ENCODE measurements at regions not wholly inside any gene's neighbourhood (a gene's known extent, or its start where the extent isn't known, plus 50 kb on each side); places are given as distances from the start of the nearest gene placed in this dataset.
"Not testable (repeated sequence)": the region's sequence is repeated elsewhere in the genome, so short reads cannot be mapped to it uniquely, and the experiment has no call there.

DNA sequence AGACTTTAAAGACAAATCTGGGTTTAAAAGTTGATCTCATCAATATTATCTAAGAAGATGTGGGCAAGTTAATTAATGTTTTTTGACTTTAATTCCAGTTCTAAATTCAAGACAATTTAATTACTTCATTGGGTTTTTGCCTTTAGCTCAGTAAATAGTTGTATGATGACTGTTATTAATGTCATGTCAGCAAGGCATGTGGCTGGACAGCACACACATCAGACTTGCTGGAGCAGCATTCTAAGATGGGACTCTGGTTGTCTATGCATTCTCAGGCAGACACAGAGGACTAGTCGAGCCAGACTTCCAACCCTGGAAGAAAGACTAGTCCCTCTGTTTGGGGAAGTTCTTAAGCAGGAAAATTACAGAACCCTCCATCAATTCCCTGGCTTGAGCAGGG, 180.7 kb upstream of the GK2 start:
- TF ChIP-seq CTCF (IDR thresholded peaks at IDR 0.05; ENCODE audit: low read depth, low read length, missing control alignments): no peak
- in situ Hi-C loops (cut with HindIII; ENCODE audit: low sequenced_read_pairs): no loop called here
- no peak for DNase-seq (ENCODE audit: low read depth)
- no peak overlapping the region for H3K4me3 ChIP-seq (ENCODE audit: low read depth, low read length)

GRCh38 chr4:79587207-79587606, 179.2 kb upstream of the GK2 start:
- in situ Hi-C loops (cut with HindIII; ENCODE audit: low sequenced_read_pairs); DNase-seq (ENCODE audit: low read depth); H3K4me3 ChIP-seq (ENCODE audit: low read depth, low read length): not testable (repeated sequence)

- in situ Hi-C loops (cut with HindIII; ENCODE audit: low sequenced_read_pairs): no loop called here
- no peak for TF ChIP-seq CTCF (IDR thresholded peaks at IDR 0.05; ENCODE audit: low read depth, low read length, missing control alignments)
- H3K4me3 ChIP-seq (ENCODE audit: low read depth, low read length): no peak overlapping the region
- DNase-seq (ENCODE audit: low read depth): no peak
These were observed 177.8 kb upstream of the GK2 start for GRCh38 chr4:79585834-79586233.

- no peak for TF ChIP-seq CTCF (IDR thresholded peaks at IDR 0.05; ENCODE audit: low read depth, low read length, missing control alignments)
- DNase-seq (ENCODE audit: low read depth): no peak
- H3K4me3 ChIP-seq (ENCODE audit: low read depth, low read length): no peak overlapping the region
- in situ Hi-C loops (cut with HindIII; ENCODE audit: low sequenced_read_pairs): no loop called here
These were observed 177.3 kb upstream of the GK2 start for GRCh38 chr4:79585330-79585729.

GRCh38 chr4:79584902-79585301, 176.9 kb upstream of the GK2 start:
- no peak for DNase-seq (ENCODE audit: low read depth)

DNA sequence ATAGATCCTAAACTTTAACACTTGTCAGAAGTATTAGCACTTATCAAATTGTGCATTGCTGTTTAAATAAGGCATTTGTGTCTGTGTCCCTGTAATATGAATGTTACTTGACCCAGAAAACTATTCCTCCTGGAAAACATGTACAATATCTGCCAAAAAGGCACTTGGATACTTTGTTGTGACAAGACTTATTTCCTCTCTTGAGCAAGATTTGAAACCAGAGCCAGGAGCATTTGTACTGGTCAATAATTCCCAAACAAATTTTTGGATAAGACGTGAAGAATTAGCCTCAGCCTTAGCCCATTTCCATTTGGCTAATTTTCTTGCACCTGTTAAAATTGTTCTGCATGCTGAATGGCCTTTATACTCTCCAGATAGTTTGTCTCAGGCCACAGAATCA, 176.3 kb upstream of the GK2 start:
- no peak for TF ChIP-seq CTCF (IDR thresholded peaks at IDR 0.05; ENCODE audit: low read depth, low read length, missing control alignments)
- in situ Hi-C loops (cut with HindIII; ENCODE audit: low sequenced_read_pairs): no loop called here
- no peak overlapping the region for H3K4me3 ChIP-seq (ENCODE audit: low read depth, low read length)
- no peak for DNase-seq (ENCODE audit: low read depth)

More at GRCh38 chr4:79584902-79585301, 176.9 kb upstream of the GK2 start:
- H3K4me3 ChIP-seq (ENCODE audit: low read depth, low read length): no peak overlapping the region
- in situ Hi-C loops (cut with HindIII; ENCODE audit: low sequenced_read_pairs): no loop called here
- no peak for TF ChIP-seq CTCF (IDR thresholded peaks at IDR 0.05; ENCODE audit: low read depth, low read length, missing control alignments)

DNA sequence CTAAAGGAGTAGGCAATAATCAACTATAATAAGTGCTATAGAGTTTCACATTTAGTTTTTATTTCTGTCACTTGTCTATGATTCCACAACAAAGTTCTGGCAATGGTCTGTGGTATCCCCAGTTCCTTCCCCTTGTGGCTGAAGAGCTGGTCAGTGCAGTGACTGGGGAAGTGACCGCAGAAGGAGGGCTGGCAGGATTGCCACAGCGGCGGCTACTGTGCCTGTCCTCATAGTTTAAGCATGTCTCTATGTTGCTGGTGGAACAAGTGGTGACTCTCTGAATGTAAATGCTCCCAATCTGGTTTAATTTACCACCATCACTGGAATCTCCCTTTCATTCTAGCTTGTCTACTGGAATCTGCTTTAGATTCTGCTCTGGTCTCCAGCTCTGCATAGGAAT, 170.6 kb upstream of the GK2 start:
- no peak for DNase-seq (ENCODE audit: low read depth)
- in situ Hi-C loops (cut with HindIII; ENCODE audit: low sequenced_read_pairs): no loop called here
- TF ChIP-seq CTCF (IDR thresholded peaks at IDR 0.05; ENCODE audit: low read depth, low read length, missing control alignments): no peak
- no peak overlapping the region for H3K4me3 ChIP-seq (ENCODE audit: low read depth, low read length)

Measured in astrocyte of the cerebellum (primary cell).